HT-29 (cell line): ENCODE measurements at regions not wholly inside any gene's neighbourhood (a gene's known extent, or its start where the extent isn't known, plus 50 kb on each side); places are given as distances from the start of the nearest gene placed in this dataset.
A peak's percentile ranks its signal among the peaks of the same experiment; 100 is the strongest.
"Not testable (repeated sequence)": the region's sequence is repeated elsewhere in the genome, so short reads cannot be mapped to it uniquely, and the experiment has no call there.

Experiments used
- DNase-seq: peaks from one replicate; pipeline ENCODE4 v3.0.0-alpha.2; 2015; ENCODE audit warnings: low spot score

- no peak for DNase-seq
Measured at GRCh38 chrX:95218976-95219375, 1465.7 kb upstream of the DIAPH2 start.

GRCh38 chrX:95248386-95248785 lies 1436.3 kb upstream of the DIAPH2 start:
- DNase-seq: no peak

GRCh38 chrX:95290455-95290854 lies 1394.2 kb upstream of the DIAPH2 start:
- no peak for DNase-seq

- DNase-seq: no peak
Measured at GRCh38 chrX:95291561-95291960, 1393.1 kb upstream of the DIAPH2 start.

GRCh38 chrX:95318882-95319281 lies 1365.8 kb upstream of the DIAPH2 start:
- peak; percentile 38 for DNase-seq

- no peak for DNase-seq
Measured at GRCh38 chrX:95325185-95325584, 1359.5 kb upstream of the DIAPH2 start.

GRCh38 chrX:95330292-95330691 lies 1354.3 kb upstream of the DIAPH2 start:
- no peak for DNase-seq

GRCh38 chrX:95332530-95332929 lies 1352.1 kb upstream of the DIAPH2 start:
- DNase-seq: no peak

GRCh38 chrX:95346856-95347255 lies 1337.8 kb upstream of the DIAPH2 start:
- DNase-seq: peak; percentile 12

GRCh38 chrX:95350774-95351488 lies 1333.7 kb upstream of the DIAPH2 start:
- no peak for DNase-seq

GRCh38 chrX:95367286-95367685 lies 1317.4 kb upstream of the DIAPH2 start:
- no peak for DNase-seq

- DNase-seq: no peak
Measured at GRCh38 chrX:95382799-95383198, 1301.8 kb upstream of the DIAPH2 start.

- DNase-seq: no peak
Measured at GRCh38 chrX:95383778-95384177, 1300.9 kb upstream of the DIAPH2 start.

- no peak for DNase-seq
Measured at GRCh38 chrX:95427389-95427788, 1257.3 kb upstream of the DIAPH2 start.

GRCh38 chrX:95435198-95435597 lies 1249.4 kb upstream of the DIAPH2 start:
- DNase-seq: no peak

GRCh38 chrX:95441836-95442235 lies 1242.8 kb upstream of the DIAPH2 start:
- no peak for DNase-seq

GRCh38 chrX:95484781-95485180 lies 1199.9 kb upstream of the DIAPH2 start:
- no peak for DNase-seq

GRCh38 chrX:95505721-95506120 lies 1178.9 kb upstream of the DIAPH2 start:
- peak; percentile 2 for DNase-seq

GRCh38 chrX:95509474-95509873 lies 1175.2 kb upstream of the DIAPH2 start:
- no peak for DNase-seq

- DNase-seq: not testable (repeated sequence)
Measured at GRCh38 chrX:95524018-95524417, 1160.6 kb upstream of the DIAPH2 start.

GRCh38 chrX:95536111-95536510 lies 1148.5 kb upstream of the DIAPH2 start:
- no peak for DNase-seq

- DNase-seq: no peak
Measured at GRCh38 chrX:95536661-95537060, 1148.0 kb upstream of the DIAPH2 start.

GRCh38 chrX:95539041-95539440 lies 1145.6 kb upstream of the DIAPH2 start:
- no peak for DNase-seq

GRCh38 chrX:95549552-95549951 lies 1135.1 kb upstream of the DIAPH2 start:
- DNase-seq: not testable (repeated sequence)
